ENCODE measurements at regions not wholly inside any gene's neighbourhood (a gene's known extent, or its start where the extent isn't known, plus 50 kb on each side); places are given as distances from the start of the nearest gene placed in this dataset.
"Not testable (repeated sequence)": the region's sequence is repeated elsewhere in the genome, so short reads cannot be mapped to it uniquely, and the experiment has no call there.

DNA sequence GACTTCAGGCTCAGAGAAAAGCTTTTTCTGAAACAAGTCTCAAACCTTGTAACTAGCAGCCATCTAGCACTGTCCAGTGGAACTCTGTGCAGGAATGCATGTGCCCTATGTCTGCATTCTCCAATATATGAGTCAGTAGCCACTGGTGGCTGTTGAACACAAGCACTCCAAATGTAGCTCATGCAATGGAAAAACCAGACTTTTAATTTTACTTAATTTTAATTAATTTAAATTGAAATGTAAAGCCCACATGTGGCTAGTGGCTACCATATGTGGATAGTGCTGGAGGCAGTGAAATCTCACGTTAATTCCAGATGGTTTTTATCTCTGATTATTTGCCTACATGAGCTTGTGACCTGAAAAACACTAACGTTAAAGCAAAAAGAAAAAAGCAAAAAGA lies 225.1 kb downstream of the GATA3 start:
- DNase-seq (ENCODE audit: low read depth in 2 of 2): no peak

DNA sequence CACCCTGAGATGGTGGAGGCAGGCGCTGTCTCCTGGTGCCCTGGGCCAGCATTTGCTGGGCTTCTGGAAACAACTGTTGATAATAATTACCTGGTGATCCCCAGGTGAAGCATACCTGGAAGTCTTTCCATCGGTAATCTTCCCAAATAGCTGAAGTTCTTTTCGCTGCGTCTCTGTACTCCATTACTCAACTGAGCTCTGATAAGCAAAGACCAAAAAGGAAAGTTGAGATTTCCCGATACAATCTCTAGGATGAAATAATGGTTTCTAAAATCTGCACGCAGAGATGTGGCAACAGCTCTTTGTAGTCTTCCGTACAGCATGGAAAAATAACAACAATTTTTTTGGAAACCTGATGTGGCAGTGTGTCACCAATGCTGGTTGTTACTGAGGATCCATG lies 226.5 kb downstream of the GATA3 start:
- DNase-seq (ENCODE audit: low read depth in 2 of 2): no peak

DNA sequence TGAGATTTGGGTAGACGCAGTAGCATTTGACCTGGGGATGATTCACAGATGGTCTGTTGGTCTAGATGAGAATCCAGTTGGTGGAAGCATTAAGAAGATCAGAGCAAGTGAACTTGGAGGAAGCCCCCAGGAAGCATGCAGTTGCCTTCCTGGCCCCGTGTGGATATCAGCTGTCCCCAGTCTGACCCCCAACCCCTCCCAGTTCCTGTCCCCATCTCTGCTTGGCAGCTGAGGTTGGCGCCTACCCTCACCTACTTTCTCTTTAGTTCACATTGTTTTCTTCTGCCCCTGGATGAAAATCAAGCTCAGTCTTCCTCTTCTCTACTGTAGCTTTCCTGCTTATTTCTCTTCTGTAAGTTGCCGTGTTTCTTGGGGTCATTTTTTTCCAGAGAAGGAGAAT lies 227.9 kb downstream of the GATA3 start:
- DNase-seq (ENCODE audit: low read depth in 2 of 2): no peak

DNA sequence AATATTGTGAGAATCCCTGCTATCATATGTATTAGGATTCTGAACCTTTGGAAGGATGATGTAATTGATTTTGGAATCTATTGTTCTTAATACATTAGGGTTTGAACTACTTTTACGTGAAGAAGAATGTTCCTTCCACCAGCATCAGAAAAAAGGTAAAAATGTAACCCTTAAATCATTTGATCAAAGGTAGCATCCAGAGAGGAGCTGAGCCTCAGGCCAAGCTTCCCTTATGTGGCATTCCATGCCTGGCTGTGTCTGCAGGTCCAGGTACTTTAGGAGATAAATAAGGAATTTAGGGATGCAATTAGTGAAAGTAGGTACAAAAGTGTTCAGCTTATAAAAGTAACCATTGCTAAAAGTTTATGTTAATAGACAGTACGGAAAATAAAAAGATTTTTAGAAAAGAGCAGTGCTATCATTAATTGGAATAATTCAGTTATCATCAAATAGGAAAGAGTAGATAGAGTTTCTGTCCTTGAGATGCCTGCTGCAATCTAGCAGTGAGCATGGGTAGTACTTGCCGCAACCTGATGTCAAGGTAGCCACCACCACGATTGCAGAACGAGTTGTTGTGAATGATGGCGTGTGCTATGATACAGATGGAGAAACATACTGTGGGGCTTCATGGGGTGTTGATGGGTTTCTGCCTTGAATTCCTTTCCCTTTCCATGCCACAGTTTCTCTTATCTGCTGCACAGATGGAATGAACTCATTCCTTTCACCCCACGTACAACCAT lies 228.8 kb downstream of the GATA3 start:
- DNase-seq (ENCODE audit: low read depth in 2 of 2): no peak

DNA sequence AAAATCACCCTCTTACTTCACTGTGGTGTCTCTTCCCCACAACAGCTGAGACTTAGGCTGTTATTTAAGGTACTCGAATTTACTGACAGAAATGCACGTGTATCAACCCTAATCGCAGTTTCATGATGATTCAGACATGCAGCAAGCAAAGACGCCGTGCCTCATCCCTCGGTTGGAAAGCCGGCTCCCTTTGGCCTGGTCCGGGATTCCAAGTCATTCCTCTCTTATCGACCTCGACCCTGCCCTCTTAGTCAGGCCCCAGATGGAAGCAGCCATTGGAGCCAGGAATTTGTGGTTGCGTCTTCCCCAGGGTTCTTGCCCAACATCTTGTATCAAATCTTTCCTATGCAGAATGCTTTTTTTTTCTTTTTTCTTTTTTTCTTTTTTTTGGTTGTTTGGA lies 229.5 kb downstream of the GATA3 start:
- DNase-seq (ENCODE audit: low read depth in 2 of 2): no peak

DNA sequence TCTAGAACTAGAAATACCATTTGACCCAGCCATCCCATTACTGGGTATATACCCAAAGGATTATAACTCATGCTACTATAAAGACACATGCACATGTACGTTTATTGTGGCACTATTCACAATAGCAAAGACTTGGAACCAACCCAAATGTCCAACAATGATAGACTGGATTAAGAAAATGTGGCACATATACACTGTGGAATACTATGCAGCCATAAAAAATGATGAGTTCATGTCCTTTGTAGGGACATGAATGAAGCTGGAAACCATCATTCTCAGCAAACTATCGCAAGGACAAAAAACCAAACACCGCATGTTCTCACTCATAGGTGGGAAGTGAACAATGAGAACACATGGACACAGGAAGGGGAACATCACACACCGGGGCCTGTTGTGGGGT lies 231.5 kb downstream of the GATA3 start:
- DNase-seq (ENCODE audit: low read depth in 2 of 2): not testable (repeated sequence)

DNA sequence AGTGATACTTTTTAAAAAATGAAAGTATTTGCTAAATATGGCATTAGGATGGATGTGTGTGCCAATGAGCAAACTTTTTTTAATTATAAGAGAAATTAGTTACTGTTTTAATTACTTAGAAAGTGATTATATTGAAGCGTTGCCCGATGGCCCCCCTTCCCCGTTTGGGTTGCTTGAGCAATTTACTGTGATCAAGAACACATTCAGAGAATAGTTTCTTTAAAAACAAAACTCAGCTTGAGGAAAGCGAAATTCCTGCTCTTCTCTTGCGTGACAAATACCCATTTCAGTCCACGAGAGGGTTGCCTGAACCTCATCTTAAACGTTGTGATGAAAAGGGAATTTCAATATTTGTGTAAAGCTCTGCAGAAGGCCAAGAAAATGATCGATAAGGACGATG lies 234.1 kb downstream of the GATA3 start:
- no peak for DNase-seq (ENCODE audit: low read depth in 2 of 2)

DNA sequence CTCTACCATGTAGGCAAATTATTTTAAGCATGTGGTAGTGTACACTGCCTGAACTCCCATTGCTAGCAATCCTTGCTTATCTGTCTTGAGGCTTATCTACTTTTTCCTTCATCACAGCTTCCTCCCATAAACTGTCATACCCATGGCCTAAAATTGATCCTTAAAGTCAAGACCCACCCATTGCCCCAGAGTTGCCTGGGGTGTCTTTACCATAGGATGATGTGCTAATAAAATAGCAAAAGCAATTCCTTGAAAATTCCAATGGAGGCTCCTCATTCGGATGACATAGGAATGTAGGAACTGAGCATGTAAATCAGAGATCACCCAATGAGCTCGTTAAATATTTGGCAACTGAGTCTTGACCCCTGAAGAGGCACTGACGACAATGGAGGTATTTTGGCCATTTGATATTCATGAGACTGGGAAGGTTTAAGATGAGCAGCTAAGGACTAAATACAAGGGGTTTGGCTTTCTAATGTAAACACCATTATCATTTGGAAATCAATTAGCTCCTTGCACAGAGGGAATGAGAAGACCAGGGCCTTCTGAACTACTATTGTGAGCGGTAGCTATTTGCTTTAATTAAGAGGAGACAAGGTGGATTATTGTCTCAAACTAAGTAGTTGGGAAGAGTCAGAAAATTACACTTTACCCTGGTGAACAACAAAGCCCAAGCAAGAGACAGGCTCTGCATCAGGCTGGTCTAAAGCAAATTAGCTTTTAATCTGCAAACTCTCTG lies 234.9 kb downstream of the GATA3 start:
- DNase-seq (ENCODE audit: low read depth in 2 of 2): no peak

DNA sequence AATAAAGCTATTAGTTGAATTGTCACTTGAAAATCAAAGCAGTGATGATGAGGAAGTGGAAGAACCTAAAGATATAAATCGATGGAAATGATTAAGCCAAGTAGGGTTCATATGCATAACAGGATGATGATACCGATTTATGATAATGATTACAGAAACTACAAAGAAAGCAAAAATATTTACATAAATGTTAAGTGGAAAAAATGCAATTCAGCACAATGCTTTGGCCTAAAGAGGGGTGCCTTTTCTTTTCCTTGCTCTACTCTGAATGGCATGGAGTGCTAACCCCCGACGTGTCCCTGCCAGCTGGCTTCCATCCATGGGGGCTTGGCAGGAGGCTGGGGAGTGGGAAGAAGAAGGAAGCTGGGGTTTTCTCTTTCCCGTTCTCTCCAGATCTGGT lies 240.3 kb downstream of the GATA3 start:
- no peak for DNase-seq (ENCODE audit: low read depth in 2 of 2)

DNA sequence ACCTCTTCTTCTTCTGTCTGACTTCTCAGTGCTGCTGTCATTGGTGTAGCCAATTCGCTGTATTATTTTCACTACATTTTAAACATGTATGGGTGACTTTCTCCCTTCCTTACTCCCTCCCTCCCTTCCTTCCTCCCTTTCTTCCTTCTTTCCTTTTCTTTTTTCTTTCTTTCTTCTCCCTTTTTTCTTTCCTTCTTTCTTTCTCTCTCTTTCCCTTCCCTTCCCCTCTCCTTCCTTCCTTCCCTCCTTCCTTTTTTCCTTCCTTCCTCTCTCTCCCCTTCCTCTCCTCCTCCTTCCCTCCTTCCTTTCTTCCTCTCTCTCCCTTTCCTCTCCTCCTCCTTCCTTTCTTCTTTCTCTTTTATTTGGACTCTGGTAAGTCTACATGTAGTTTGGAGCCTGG lies 240.8 kb downstream of the GATA3 start:
- no peak for DNase-seq (ENCODE audit: low read depth in 2 of 2)

DNA sequence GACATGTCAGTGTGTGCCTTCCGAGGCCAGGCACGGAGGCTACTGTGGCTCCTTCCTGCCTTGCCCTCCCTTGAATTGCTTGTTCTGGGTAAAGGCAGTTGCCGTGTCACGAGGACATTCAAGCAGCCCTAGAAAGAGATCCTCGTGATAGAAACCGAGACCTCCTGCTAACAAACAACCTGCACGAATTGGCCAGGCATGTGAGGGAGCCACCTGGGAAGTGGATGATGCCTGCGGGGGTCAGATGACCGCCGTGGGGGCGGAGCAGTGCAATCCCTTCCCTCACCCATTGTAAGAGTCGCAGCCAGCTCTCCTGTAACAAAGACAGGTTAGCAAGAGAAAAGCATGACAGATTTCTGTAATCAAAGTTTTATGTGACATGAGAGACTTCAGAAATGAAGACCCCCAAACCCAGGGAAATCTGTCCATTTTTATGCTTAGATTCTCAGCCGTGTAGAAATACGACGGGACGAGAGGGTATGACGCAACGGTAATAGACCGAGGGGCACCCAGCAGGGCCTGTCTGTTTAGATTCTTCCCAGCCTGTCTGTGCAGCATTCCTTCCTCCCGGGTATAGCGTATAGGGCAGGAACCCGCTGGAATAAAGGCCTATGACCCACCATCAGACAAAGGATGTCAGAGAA lies 241.7 kb downstream of the GATA3 start:
- no peak for DNase-seq (ENCODE audit: low read depth in 2 of 2)

DNA sequence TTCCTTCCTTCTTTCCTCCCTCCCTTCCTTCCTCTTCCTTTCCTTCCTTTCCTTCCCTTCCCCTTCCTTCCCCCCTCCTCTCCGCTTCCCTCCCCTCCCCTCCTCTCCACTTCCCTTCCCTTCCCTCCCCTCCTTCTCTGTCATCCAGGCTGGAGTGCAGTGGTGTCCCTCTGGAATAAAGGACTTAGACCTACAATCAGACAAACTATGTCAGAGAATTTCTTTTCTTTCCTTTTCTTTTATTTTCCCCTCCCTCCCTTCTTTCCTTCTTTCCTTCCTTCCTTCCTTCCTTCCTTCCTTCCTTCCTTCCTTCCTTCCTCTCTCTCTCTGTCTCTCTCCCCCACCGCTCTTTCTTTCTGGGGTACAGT lies 242.2 kb downstream of the GATA3 start:
- DNase-seq (ENCODE audit: low read depth in 2 of 2): no peak

DNA sequence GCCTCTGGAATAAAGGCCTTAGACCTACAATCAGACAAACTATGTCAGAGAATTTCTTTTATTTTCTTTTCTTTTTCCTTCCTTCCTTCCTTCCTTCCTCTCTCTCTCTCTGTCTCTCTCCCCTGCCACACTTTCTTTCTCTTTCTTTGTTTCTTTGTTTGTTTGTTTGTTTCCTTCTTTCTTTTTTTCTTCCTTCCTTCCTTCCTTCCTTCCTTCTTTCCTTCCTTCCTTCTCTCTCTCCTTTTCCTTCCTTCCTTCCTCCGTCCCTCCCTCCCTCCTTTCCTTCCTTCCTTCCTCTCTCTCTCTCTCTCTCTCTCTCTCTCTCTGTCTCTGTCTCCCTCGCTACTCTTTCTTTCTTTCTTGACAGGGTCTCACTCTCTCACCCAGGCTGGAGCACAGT lies 242.6 kb downstream of the GATA3 start:
- DNase-seq (ENCODE audit: low read depth in 2 of 2): no peak

DNA sequence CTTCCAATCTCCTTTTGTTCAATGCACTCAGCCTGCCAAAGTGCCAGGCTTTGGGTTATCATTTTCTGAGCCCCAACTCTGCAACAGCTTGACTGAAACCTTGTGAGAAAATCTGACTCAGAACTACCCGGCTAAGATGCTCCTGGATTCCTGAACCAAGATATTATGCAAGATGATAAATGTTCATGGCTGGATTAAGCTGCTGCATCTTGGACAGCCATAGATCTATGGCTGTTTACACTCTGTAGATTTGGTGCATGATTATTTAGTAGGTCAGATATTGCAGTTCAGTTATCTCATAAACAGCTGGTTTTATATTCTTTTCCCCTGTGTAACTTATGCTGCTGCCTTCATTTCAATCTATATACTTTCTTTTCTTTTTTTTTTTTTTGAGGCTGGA lies 243.5 kb downstream of the GATA3 start:
- DNase-seq (ENCODE audit: low read depth in 2 of 2): no peak

DNA sequence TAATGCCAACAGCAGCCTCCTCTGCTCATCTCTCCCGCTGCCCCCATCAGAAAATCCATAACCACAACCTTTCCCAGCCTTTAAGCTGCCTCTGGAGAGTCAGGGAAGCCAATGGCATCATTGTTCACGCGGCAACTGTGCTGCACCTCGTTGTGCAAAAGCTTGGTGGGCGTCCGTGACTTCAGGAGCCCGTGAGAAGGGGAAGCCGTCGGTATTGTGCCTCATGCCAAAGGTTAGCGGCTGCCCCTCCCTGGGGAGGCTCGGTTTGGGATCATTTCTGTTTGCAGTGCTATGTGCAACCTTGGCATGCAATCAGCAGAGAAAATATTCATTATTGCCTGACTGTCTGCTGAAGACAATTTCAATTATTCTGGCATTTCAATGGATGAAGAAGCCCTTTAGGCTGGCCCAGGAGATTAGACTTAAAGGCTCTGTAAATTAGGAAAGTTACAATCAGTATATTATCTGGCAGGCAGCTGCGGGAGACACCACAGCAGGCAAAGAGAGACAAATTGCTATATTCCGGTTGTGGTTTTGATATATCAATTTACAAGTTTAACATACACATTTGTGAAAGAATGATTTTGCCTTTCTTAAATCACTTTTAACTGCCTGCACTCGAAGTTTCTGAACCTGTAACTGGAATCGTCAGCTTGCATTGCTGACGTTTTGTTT lies 244.5 kb downstream of the GATA3 start:
- DNase-seq (ENCODE audit: low read depth in 2 of 2): no peak

DNA sequence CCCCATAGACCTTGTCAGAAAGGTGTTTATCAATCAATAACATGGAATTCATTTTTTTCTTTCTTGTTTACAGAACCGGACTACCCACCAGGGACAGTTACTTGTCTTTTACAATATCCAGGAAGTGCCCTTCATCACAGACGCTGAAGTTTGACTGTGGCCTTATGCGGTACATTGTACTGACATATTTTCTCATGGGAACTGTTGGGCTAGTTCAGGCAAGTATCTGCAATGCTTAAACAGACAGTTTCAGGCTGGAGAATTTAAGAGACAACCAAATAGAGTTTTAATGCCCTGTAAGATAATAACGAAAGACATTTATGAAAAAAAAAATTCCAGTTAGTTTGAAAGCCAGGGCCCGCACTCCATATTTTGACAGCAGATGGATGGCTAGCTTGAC lies 246.4 kb downstream of the GATA3 start:
- DNase-seq (ENCODE audit: low read depth in 2 of 2): no peak

DNA sequence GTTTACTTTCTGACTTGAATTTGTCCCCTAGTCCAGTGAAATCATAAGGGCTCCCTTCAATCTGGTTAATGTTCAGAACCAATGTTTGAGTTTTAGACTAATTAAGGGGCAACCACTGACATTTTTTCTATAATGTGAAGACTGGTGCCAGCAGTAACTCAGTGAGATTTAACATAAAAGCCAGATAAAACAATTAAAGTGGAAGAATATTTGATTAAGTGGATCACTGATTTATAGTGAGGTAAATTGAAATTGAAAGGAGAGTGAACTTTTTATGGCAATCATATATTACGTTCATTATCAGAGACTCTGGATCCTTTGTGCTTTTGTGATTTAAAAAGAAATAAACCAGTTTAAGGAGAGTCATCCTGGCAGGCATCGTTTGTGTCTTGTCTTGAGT lies 246.8 kb downstream of the GATA3 start:
- no peak for DNase-seq (ENCODE audit: low read depth in 2 of 2)

DNA sequence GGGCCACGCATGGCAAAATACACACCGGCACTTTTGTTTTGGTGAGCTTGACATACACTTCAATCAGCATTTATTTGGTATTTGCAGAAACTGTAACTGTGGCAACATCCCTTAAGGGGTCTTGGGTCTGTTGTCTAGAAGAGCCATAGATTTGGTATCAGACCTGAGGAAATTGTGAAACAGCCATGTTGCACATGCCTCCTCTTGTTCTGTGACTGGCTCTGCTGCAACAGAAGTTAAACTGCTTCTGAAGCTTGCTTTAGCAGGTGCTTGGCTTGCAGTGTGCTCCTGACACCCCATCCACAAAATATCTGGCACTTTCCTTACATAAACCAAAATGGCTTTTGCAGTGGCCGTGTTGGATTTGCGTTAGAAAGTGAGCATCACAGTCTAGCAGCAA lies 247.3 kb downstream of the GATA3 start:
- no peak for DNase-seq (ENCODE audit: low read depth in 2 of 2)

DNA sequence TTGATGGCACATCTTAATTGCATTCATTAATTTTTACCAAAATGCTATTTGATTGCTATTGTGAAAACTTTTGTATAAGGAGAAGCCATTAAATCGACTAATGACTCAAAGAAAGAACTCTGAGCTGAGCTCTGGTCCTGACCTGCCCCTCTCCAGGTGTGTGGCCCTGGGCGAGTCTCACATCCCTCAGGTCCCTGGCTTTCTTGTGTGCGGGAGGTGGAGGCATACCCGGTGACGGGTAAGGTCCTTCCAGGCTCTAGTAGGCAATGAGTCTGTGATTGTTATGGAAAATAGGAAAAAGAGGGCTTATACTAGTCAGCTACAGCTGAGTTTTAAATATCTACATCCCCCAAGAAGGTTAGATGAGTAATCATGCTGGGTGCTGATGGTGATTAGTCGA lies 248.1 kb downstream of the GATA3 start:
- no peak for DNase-seq (ENCODE audit: low read depth in 2 of 2)

DNA sequence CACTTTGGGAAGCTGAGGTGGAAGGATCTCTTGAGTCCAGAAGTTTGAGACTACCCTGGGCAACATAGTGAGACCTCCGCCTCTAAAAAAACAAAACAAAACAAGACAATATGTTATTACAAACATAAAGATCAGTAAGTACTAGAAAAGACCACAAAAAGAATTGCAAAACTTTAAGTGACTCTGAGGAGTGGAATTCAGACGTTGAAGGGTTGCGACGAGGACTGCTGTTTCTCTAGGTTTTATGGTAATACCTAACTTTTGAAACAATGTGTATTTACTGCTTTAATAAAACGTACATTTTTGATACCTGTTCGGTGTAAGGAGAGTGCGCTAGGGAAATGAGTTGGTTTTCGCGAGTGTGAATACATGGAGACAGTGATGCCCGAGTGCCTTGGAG lies 250.4 kb downstream of the GATA3 start:
- no peak for DNase-seq (ENCODE audit: low read depth in 2 of 2)

DNA sequence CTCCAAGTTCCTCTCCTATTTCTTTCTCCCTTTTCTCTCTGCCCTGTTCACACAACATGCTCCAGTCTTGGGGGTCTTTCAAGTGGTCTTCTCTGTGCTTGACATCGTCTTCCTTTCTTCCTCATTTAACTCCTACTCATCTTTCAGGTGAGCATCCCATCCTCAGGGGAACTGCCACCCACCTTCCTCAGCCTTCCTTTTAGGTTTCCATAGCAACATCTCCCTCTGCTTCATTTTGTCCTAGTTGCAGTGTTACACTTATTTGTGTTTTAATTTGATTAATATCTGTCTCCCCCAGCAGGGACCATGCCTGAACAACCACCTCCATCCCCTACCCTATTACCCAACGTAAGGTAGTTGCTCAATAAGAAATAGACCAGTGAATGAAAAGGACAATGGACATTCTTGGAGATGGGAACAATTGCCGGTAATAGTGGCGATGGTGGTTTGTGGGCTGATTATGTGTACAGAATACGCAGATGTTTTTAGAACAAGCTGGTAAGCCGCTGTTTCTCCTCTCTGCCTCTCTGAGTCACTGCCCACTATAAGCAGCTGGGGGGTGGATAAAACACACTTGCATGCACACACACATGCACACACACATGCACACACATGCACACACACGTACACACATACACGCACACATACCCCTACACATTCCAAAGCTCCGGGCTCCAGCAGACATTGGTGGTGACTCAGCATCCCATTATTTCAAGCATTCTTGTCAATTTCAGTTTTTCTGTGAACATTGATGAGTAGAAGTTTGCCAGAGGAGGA lies 251.6 kb downstream of the GATA3 start:
- DNase-seq (ENCODE audit: low read depth in 2 of 2): no peak
